Esophagus muscularis mucosa (tissue), 3 donors: ENCODE measurements at regions not wholly inside any gene's neighbourhood (a gene's known extent, or its start where the extent isn't known, plus 50 kb on each side); places are given as distances from the start of the nearest gene placed in this dataset.
"Not testable (repeated sequence)": the region's sequence is repeated elsewhere in the genome, so short reads cannot be mapped to it uniquely, and the experiment has no call there.

ENCODE experiments used
- CTCF ChIP-seq, 3 experiments: fragments of 200-600 bp in 2 of 3; fragments of 450-650 bp in 1 of 3; sonication (generic) in 2 of 3; IDR thresholded peaks; one replicate each; pipeline ENCODE4 v1.5.1; 2017 to 2019; ENCODE audit warnings: antibody characterized with exemption in 3 of 3, mild to moderate bottlenecking in 2 of 3, moderate library complexity in 1 of 3
- POLR2A ChIP-seq: fragments of 450-650 bp; IDR thresholded peaks from one replicate; pipeline ENCODE4 v1.6.1; 2017; ENCODE audit warnings: antibody characterized with exemption, moderate library complexity, mild to moderate bottlenecking, low read depth
- POLR2AphosphoS5 ChIP-seq, 2 donors: sonication (generic); formaldehyde crosslinking; IDR thresholded peaks; one replicate each; pipeline ENCODE4 v1.6.1; 2017; ENCODE audit warnings: antibody characterized with exemption in 2 of 2

- TF ChIP-seq CTCF (IDR thresholded peaks at IDR 0.05); POLR2A; POLR2AphosphoS5 (IDR thresholded peaks at IDR 0.05): not testable (repeated sequence)
These were observed 87.0 kb downstream of the POTEG start for GRCh38 chr14:19347112-19347511.
